Thoracic aorta (tissue), 2 donors: ENCODE measurements at regions not wholly inside any gene's neighbourhood (a gene's known extent, or its start where the extent isn't known, plus 50 kb on each side); places are given as distances from the start of the nearest gene placed in this dataset.

Experiments used
- ATAC-seq: fragments of 150-250 bp; one replicate; pipeline ENCODE4 v1.8.0; 2017; ENCODE audit warnings: low read depth; ENCODE audit not compliant: insufficient number of reproducible peaks, low FRiP score
- DNase-seq: peaks from one replicate; pipeline ENCODE4 v3.0.0-alpha.2; 2020; ENCODE audit warnings: low spot score
- H3K27ac ChIP-seq, 2 donors: fragments of 200-600 bp; sonication (generic); 1 replicate in 1 of 2; 2 replicates in 1 of 2; pipeline ENCODE4 v1.5.1; 2016; ENCODE audit warnings: mild to moderate bottlenecking in 2 of 2, moderate library complexity in 2 of 2
- H3K27me3 ChIP-seq: fragments of 200-600 bp; sonication (generic); replicated peaks from 2 replicates; pipeline ENCODE4 v1.6.0; 2016; ENCODE audit warnings: mild to moderate bottlenecking; ENCODE audit not compliant: insufficient read depth
- H3K36me3 ChIP-seq: fragments of 200-600 bp; sonication (generic); one replicate; pipeline ENCODE4 v1.5.1; 2016
- H3K4me1 ChIP-seq, 2 donors: fragments of 200-600 bp; sonication (generic); 1 replicate in 1 of 2; 2 replicates in 1 of 2; pipeline versions ENCODE4 v1.5.1 to v1.6.0; 2016; ENCODE audit warnings: low read depth in 2 of 2, mild to moderate bottlenecking in 1 of 2; ENCODE audit not compliant: control insufficient read depth in 1 of 2
- H3K4me3 ChIP-seq: fragments of 200-600 bp; sonication (generic); 2 replicates; pipeline ENCODE4 v1.5.1; 2016; ENCODE audit warnings: mild to moderate bottlenecking
- H3K9me3 ChIP-seq: fragments of 200-600 bp; sonication (generic); 2 replicates; pipeline ENCODE4 v1.5.1; 2016
- TF ChIP-seq, protein P1 (sequence below): fragments of 200-600 bp; sonication (generic); IDR thresholded peaks from one replicate; pipeline ENCODE4 v1.5.1; 2019; ENCODE audit warnings: antibody characterized with exemption

DNA sequence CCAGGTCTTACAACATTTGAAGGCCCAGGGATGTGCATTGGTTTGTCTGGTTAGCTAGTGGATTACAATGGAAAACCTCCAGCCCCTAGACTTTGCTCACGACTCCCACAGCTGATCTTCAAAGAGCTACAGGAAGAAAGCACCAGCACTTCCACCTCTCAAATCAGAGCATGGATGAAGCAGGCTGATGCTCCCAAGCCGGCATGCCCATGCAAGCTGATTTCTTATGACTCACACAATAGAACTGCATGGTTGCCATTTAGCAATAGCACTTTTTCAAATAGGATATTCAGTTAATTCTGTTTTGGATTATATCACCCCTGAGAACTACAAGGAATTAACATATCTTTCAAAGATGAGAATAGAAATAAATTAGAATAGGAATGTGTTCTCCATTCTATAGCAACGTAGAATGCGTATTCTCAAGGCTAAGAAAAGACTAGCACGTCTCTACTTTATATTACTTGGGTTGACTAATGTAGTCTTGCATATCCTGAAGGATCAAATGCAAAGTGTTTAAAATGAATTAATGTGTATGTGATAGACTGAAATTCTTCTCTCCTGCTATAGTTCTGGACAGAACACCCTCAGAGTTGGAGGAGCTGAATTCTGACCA, 292.4 kb downstream of the TRIB2 start:
- Histone ChIP-seq H3K4me3 (no peak overlapping the region), H3K27me3 (no peaks in the 10 kb centered on the region), H3K9me3 (no peaks in the 10 kb centered on the region), H3K36me3 (no peaks in the 10 kb centered on the region), H3K27ac (no peak overlapping the region), H3K4me1 (peaks cover 4 to 12% of the 10 kb centered on the region in 2 donors)
- no peak for ATAC-seq
- TF ChIP-seq, protein P1, sequence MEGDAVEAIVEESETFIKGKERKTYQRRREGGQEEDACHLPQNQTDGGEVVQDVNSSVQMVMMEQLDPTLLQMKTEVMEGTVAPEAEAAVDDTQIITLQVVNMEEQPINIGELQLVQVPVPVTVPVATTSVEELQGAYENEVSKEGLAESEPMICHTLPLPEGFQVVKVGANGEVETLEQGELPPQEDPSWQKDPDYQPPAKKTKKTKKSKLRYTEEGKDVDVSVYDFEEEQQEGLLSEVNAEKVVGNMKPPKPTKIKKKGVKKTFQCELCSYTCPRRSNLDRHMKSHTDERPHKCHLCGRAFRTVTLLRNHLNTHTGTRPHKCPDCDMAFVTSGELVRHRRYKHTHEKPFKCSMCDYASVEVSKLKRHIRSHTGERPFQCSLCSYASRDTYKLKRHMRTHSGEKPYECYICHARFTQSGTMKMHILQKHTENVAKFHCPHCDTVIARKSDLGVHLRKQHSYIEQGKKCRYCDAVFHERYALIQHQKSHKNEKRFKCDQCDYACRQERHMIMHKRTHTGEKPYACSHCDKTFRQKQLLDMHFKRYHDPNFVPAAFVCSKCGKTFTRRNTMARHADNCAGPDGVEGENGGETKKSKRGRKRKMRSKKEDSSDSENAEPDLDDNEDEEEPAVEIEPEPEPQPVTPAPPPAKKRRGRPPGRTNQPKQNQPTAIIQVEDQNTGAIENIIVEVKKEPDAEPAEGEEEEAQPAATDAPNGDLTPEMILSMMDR, result no peak
- no peak for DNase-seq

DNA sequence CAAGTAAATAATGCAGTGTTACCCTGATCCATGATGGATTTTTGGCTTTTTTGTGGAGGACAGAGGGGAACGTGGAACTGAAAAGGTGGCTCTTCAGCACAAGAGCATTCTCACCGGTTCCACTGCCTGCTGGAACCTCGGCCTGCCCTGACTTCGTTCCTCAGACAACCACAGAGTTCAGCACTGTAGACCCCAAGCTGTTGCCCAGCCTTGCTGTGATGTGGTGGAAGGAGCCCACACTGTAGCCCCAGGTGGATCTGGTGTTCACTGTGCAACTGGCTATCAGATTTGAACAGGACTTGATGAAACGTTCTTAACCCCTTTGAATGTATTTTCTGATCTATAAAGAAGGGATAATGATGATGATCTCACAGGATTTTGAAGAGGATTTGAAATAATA, 293.5 kb downstream of the TRIB2 start:
- ATAC-seq, result no peak
- no peaks in the 10 kb centered on the region for H3K27me3 ChIP-seq
- TF ChIP-seq, protein P1, result no peak
- no peak overlapping the region for H3K4me3 ChIP-seq
- H3K4me1 ChIP-seq, result peaks cover 4 to 12% of the 10 kb centered on the region in 2 donors
- H3K36me3 ChIP-seq, result no peaks in the 10 kb centered on the region
- no peak for DNase-seq
- no peaks in the 10 kb centered on the region for H3K9me3 ChIP-seq
- no peak overlapping the region for H3K27ac ChIP-seq

DNA sequence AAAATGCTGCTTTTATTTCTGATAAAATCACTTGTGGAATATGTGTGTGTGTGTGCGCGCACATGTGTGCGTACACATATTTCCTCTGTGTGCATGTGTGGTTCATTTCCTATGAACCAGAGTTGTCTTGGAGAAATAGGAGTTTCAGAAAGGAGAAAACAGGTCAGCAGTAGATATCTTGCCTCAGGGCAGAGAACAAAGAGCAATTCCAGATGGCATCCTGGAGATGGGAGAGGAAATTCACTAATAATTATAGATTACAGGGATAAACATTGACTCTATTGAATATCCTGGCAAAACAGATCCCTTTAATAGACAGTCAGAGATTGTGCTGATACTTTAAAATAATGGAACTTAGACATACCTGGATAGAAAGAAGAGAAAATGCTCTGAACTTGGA, 298.0 kb downstream of the TRIB2 start:
- TF ChIP-seq, protein P1, result no peak
- no peak overlapping the region for H3K27ac ChIP-seq

DNA sequence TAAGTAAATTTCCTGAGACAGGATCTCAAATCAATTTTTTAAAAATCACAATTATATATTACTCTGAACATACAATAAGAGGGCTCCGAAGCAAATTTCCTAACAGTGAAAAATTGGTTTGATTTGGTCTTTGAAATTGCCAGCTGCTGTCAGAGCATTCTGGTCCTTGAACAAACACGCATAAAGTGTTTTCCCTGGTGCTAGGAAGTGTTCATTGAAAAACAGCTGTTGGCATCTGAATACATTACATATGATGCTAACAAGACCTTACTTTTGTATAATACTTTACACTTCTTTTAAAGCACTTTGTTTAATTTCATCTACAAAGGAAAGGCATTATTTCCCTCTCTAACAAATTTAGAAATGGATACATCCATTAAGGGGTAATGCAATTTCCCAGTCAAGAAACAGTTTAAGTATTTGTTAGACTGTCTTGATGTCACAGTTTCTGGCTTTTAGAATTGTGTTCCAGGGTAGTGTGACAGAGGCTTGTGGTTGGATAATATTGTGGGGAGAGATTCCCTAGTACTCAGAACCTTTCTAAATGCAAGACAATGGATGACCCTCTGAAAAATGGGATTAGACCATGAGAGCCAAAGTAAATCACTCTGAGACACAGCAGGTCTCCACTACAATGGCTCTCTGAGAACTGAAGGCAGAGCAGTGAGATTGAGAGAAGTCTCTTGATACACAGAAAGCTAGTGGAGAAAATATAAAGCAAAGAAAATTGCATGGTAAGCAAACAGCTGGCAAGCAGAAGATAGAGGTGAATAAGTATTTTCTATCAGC, 299.0 kb downstream of the TRIB2 start:
- Histone ChIP-seq H3K4me3 (no peak overlapping the region), H3K4me1 (no peaks in the 10 kb centered on the region), H3K36me3 (no peaks in the 10 kb centered on the region), H3K27me3 (no peaks in the 10 kb centered on the region), H3K27ac (no peak overlapping the region), H3K9me3 (no peaks in the 10 kb centered on the region)
- no peak for ATAC-seq
- TF ChIP-seq, protein P1, result no peak
- no peak for DNase-seq

More for the DNA sequence above, 298.0 kb downstream of the TRIB2 start:
- no peak overlapping the region for H3K4me3 ChIP-seq
- no peak for DNase-seq
- H3K9me3 ChIP-seq, result no peaks in the 10 kb centered on the region
- no peaks in the 10 kb centered on the region for H3K36me3 ChIP-seq
- H3K4me1 ChIP-seq, result no peaks in the 10 kb centered on the region
- no peak for ATAC-seq
- no peaks in the 10 kb centered on the region for H3K27me3 ChIP-seq

DNA sequence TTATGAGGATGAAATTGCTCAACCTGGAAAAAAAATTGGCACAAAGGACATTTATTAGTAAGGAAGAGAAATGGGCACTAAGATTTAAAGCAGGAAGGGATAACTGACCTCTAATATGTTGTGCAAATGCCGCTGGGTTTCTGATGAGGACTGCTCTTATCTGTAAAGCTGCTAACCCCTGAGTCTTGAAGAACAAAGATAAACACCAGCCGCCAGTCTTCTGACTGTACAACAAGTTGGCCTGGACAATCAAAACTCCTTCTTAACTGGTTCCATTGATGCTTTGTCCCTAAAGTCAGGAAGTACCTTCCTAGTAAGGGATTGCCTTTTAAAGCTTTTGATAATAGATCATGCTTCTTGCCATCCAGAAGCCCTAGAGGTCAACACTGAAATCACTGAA, 301.8 kb downstream of the TRIB2 start:
- no peak for DNase-seq
- Histone ChIP-seq H3K36me3 (no peaks in the 10 kb centered on the region), H3K4me3 (no peak overlapping the region), H3K4me1 (no peaks in the 10 kb centered on the region), H3K9me3 (no peaks in the 10 kb centered on the region), H3K27me3 (no peaks in the 10 kb centered on the region), H3K27ac (no peak overlapping the region)
- no peak for ATAC-seq
- TF ChIP-seq, protein P1, result no peak
